NCI-H1048 (cell line): ENCODE measurements at regions not wholly inside any gene's neighbourhood (a gene's known extent, or its start where the extent isn't known, plus 50 kb on each side); places are given as distances from the start of the nearest gene placed in this dataset.

Experiments used
- DNase-seq: peaks from one replicate; lab custom pipeline; 2025; lab: John Stamatoyannopoulos, UW

GRCh38 chr19:13606156-13606555 is 99.9 kb upstream of the CACNA1A start:
- no peak for DNase-seq

DNA sequence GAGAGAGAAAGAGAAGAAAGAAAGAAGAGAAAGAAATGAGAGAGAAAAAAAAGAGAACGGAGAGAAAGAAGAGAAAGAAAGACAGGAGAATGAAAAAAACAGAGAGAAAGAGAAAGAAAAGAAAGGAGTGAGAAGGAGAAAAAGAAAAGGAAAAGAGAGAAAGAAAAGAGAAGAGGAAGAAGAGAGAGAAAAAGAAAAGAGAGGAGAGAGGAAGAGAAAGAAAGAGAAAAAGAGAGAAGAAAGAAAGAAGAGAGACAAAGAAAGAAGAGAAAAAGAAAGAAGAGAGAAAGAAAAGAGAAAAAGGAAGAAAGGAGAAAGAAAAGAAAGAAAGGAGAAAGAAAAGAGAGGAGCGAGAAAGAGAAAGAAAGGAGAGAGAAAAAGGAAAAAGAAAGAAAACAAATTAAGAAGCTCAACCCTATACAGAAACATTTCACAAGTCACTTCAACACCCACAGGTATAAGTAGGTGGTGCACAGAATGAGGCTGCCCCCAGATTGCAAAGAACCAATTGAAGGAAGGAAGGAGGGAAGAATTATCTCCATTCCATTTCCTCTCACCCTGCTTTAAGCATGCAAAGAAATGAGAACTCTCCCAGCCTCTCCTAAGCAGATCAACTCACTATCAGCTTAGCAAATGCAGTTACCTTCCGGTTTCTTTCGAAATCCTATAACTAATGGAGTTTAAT is 98.8 kb upstream of the CACNA1A start:
- no peak for DNase-seq

GRCh38 chr19:13600802-13601201 is 94.5 kb upstream of the CACNA1A start:
- no peak for DNase-seq

GRCh38 chr19:13600091-13600490 is 93.8 kb upstream of the CACNA1A start:
- no peak for DNase-seq

DNA sequence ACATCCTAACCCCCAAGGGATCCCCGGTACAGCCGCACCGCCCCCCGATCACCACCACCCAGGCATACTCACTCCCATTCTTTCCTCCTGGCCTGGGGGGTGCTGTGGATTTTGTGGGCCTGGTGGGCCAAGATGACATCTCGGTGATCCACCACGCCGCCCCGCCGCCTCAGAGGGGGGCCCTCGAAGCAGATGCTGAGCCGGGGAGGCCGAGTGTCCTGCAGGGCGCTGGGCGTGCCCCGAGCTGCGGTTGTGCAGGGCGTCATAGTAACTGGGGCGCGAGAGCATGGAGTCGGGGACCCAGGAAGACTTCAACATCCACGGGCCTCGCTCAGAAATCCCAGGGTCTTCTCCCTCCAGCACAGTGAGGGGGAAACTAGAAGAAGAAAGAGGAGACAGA is 93.4 kb upstream of the CACNA1A start:
- DNase-seq: no peak

DNA sequence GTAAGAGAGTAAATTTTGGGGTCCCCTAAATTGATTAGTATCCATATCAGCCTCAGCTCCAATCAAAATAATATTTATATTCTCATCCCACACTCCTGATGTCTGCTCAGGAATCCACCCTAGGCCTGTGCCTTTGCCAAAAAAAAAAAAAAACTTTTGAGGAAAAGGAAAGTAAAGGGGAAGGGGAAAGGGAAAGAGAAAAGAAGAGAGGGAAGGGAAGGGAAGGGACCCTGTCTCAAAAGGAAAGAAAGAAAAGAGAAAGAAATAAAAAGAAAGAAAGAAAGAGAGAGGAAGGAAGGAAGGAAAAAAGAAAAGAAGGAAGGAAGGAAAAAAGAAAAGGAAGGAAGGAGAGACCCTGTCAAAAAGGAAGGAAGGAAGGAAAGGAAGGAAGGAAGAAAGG is 91.8 kb upstream of the CACNA1A start:
- DNase-seq: no peak

DNA sequence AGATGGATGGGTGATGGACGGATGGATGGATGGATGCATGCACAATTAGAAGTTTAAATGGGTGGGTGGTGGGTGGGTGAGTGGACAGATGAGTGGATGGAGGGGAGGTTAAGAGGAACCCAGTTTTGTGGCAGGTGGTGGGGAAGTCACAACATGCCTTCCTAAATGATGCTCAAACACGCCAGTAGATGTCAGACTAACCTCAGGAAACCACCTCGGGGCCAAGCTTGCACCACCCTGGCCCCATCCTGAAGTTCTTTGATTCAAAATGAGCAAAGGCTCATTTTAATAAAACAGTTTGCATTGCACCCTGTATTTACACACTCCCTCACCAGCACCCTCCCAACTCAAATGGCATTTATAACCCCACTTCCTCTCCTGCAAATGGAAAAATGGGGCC is 91.4 kb upstream of the CACNA1A start:
- DNase-seq: peak; percentile 16

- DNase-seq: peak; percentile 30
Observed at GRCh38 chr19:13588957-13589833, 82.9 kb upstream of the CACNA1A start.

DNA sequence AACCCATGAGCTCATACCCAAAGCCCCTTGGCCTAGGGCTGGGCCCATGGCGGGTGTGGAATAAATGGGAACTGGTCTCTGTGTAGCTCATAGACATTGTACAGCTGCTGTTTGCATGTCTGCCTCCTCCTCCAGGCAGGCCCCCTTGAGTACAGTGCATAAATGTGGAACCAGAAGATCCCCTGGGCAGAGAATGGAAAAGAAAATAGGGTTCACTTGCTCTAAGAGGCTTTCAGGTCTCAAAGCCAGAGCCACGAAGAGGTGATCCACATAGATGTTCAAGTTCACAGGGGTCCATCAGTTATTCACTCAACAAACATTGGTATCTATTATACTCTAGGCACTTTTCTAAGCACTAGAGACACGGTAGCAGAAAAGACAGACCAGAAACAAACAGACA is 79.2 kb upstream of the CACNA1A start:
- no peak for DNase-seq

GRCh38 chr19:13583753-13584152 is 77.5 kb upstream of the CACNA1A start:
- no peak for DNase-seq

- DNase-seq: no peak
Observed at GRCh38 chr19:13583114-13583513, 76.8 kb upstream of the CACNA1A start.

- DNase-seq: no peak
Observed at GRCh38 chr19:13581576-13581975, 75.3 kb upstream of the CACNA1A start.

DNA sequence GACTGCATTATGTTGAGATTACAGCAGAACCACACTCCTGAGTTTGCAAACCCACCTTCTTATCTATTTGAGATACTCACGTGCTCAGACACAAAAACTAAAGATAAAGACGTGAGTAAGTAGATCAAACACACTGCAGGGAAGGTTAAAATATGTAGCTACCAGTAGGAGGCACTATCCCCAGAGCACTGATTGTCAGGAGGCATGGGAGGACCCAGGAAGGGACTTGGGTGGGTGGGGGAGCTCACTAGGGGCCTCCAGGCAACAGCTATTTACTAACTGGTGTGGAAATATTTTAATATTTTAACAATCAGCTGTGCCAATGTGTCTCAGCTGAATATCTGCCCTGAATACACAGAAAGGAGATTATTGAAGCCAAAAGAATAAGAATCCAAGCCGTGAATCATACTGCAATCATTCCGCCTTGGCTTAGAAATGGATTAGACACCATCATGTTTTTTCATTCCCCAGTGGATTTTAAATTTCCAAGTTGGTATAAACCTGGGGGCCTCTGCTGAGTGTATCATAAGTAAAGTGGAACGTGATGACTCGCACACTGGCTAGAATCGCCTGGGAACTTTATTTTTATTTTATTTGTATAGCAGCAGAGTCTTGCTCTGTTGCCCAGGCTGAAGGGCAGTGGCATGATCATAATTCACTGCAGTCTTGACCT is 73.2 kb upstream of the CACNA1A start:
- no peak for DNase-seq

GRCh38 chr19:13576726-13577125 is 70.4 kb upstream of the CACNA1A start:
- no peak for DNase-seq

DNA sequence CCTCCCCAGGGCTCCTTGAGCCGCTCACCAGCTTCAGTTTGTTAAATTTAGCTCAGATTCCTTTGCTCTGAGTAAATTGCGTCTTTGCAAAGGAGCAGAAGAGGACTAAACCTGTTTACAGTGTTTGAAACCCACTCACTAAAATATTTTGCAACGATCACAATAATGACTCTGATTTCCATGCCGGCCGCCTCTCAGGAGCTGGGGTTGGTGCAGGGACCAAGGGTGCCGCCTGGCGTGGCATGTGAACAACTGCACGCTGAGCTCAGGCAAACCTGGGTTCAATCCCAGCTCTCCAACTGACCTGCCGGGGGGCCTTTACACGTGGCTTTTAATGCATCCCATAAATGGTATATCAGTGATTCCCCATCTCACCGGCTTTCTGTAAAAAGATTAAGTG is 68.7 kb upstream of the CACNA1A start:
- DNase-seq: no peak

- DNase-seq: no peak
Observed at GRCh38 chr19:13573056-13573667, 66.9 kb upstream of the CACNA1A start.

GRCh38 chr19:13561461-13561860 is 55.2 kb upstream of the CACNA1A start:
- no peak for DNase-seq

DNA sequence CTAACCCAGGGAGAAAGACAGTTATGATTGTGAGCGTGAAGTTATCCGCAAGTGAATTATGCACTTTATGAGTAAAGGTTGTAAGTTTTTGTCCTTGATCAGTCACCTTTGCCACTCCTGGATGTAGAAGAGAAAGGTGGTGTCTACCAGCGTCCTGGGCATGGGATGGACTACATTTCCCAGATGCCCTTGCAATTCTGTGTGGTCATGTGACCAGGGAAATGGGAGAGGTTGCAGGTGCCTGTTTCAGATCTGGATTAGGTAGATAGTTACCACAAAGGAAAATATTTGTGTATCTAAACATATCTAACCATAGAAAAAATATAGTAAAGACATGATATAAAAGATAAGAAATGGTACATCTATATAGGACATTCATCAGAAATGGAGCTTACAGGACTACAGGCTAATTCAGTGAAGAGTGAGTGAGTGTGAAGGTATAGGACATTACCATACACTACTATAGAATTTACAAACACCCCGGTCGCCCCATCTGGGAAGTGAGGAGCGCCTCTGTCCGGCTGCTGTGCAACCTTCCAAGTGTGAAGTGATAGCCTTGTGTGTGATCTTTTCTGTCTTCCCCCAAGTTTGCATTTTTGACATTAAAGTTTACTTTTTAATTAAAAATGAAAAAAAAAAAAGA is 51.6 kb upstream of the CACNA1A start:
- no peak for DNase-seq

DNA sequence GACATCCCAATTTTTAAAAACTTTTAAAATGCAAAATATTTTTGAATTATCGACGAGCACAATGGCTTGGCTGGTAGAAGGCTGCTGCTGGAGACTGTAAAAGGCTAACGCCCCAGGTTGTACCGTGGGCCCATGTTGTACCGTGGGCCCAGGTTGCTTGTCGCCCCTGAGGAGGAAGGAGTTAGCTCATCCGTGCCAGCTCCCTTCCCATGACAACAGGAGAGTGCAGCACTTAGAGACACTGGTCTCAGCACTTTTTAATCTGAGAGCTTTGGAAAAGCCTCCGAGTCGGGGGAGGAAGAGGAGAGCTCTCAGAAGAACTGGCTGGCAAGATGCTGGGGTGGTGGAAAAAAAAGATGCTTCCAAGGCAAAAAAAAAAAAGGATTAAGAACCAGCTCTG is 50.3 kb upstream of the CACNA1A start:
- no peak for DNase-seq
